NCI-H2107 treated with DMSO at 0.1 percent for 48 hours (cell line): ENCODE measurements at regions not wholly inside any gene's neighbourhood (a gene's known extent, or its start where the extent isn't known, plus 50 kb on each side); places are given as distances from the start of the nearest gene placed in this dataset.

Experiments
- DNase-seq: peaks from one replicate; lab custom pipeline; 2025; ENCODE audit not compliant: unreplicated experiment; lab: John Stamatoyannopoulos, UW

- DNase-seq, result no peak
Measured at GRCh38 chr4:100852326-100852725, 334.5 kb upstream of the EMCN start.

GRCh38 chr4:100849319-100849718, 331.5 kb upstream of the EMCN start:
- DNase-seq, result no peak

- peak; percentile 4 for DNase-seq
Measured at GRCh38 chr4:100848841-100849240, 331.0 kb upstream of the EMCN start.

- DNase-seq, result no peak
Measured at GRCh38 chr4:100843910-100844309, 326.1 kb upstream of the EMCN start.

GRCh38 chr4:100842856-100843255, 325.0 kb upstream of the EMCN start:
- DNase-seq, result no peak

GRCh38 chr4:100841911-100842310, 324.1 kb upstream of the EMCN start:
- no peak for DNase-seq

- no peak for DNase-seq
Measured at GRCh38 chr4:100839712-100840111, 321.9 kb upstream of the EMCN start.

- DNase-seq, result no peak
Measured at GRCh38 chr4:100838286-100838685, 320.5 kb upstream of the EMCN start.

- DNase-seq, result peak; percentile 44
Measured at GRCh38 chr4:100836929-100837328, 319.1 kb upstream of the EMCN start.

GRCh38 chr4:100834616-100835015, 316.8 kb upstream of the EMCN start:
- no peak for DNase-seq

GRCh38 chr4:100833906-100834305, 316.1 kb upstream of the EMCN start:
- DNase-seq, result no peak

- no peak for DNase-seq
Measured at GRCh38 chr4:100828986-100829685, 311.3 kb upstream of the EMCN start.

GRCh38 chr4:100828364-100828763, 310.5 kb upstream of the EMCN start:
- no peak for DNase-seq

- no peak for DNase-seq
Measured at GRCh38 chr4:100827756-100828155, 309.9 kb upstream of the EMCN start.

- DNase-seq, result no peak
Measured at GRCh38 chr4:100826808-100827548, 309.2 kb upstream of the EMCN start.

- DNase-seq, result no peak
Measured at GRCh38 chr4:100826067-100826466, 308.2 kb upstream of the EMCN start.

GRCh38 chr4:100823993-100824323, 306.1 kb upstream of the EMCN start:
- no peak for DNase-seq

GRCh38 chr4:100823066-100823992, 305.5 kb upstream of the EMCN start:
- no peak for DNase-seq

GRCh38 chr4:100820249-100820648, 302.4 kb upstream of the EMCN start:
- no peak for DNase-seq

- no peak for DNase-seq
Measured at GRCh38 chr4:100819505-100819904, 301.7 kb upstream of the EMCN start.

- no peak for DNase-seq
Measured at GRCh38 chr4:100816436-100817045, 298.7 kb upstream of the EMCN start.
